GM13977 (cell line): ENCODE measurements at regions not wholly inside any gene's neighbourhood (a gene's known extent, or its start where the extent isn't known, plus 50 kb on each side); places are given as distances from the start of the nearest gene placed in this dataset.

Source experiments
- DNase-seq: peaks from one replicate; pipeline ENCODE4 v3.0.0; 2012; ENCODE audit warnings: low spot score
- in situ Hi-C: fragments of 300-500 bp; cut with MboI; formaldehyde crosslinking; loops from one replicate; pipeline ENCODE4 v1.12.0; 2022; ENCODE audit warnings: low sequenced_read_pairs, low pct_unique_long_range_greater_than_20kb, mixed read lengths, inconsistent platforms; ENCODE audit not compliant: unreplicated experiment
- TF ChIP-seq, protein P1 (sequence below): IDR thresholded peaks from 2 replicates; pipeline ENCODE4 v1.5.1; 2012; ENCODE audit warnings: mild to moderate bottlenecking, control low read depth; ENCODE audit not compliant: insufficient read depth; ENCODE audit errors: extremely low read depth, missing control alignments

DNA sequence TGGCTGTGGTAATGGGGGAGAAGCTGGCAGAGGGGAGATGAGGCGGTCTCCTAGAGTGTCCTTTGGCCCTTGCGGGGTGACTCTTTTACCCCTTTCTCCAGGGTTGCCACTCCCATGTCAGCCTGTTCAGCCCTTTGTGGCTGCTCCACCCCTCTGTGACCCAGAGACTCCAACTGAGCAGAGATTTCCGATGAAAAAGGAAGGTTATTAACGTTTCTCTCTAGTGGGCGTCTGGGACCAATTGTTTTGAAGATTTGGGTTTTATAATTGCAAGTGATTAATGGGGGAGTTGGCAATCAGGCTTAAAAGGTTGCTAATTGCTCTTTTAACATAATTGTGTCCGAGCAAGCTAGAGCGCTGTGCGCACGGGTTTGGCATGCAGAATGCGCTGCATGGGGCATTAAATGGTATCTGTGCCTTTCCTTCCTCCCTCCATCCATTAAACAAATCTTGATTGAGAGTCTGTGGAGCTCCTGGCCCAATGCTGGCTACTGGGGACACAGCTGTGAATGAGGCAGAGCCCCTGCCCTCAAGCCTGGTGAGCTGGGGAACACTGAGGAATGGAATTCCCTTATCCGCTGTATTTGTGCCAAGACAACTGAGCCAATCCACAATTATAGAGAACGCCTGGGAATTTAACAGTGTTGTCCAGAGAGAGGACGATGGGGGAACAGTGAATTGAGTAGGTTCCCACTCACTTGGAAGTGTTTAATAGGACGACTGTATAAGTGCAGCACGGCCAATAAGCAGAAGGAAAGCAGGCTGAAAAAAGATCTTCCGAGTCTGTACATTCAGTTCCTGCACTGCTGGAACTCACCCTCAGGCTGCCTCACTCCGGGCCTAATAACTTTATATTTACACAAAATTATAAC, 295.9 kb downstream of the MIAT start:
- DNase-seq: no peak
- in situ Hi-C loops: no loop called here
- TF ChIP-seq, protein P1, sequence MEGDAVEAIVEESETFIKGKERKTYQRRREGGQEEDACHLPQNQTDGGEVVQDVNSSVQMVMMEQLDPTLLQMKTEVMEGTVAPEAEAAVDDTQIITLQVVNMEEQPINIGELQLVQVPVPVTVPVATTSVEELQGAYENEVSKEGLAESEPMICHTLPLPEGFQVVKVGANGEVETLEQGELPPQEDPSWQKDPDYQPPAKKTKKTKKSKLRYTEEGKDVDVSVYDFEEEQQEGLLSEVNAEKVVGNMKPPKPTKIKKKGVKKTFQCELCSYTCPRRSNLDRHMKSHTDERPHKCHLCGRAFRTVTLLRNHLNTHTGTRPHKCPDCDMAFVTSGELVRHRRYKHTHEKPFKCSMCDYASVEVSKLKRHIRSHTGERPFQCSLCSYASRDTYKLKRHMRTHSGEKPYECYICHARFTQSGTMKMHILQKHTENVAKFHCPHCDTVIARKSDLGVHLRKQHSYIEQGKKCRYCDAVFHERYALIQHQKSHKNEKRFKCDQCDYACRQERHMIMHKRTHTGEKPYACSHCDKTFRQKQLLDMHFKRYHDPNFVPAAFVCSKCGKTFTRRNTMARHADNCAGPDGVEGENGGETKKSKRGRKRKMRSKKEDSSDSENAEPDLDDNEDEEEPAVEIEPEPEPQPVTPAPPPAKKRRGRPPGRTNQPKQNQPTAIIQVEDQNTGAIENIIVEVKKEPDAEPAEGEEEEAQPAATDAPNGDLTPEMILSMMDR: no peak

DNA sequence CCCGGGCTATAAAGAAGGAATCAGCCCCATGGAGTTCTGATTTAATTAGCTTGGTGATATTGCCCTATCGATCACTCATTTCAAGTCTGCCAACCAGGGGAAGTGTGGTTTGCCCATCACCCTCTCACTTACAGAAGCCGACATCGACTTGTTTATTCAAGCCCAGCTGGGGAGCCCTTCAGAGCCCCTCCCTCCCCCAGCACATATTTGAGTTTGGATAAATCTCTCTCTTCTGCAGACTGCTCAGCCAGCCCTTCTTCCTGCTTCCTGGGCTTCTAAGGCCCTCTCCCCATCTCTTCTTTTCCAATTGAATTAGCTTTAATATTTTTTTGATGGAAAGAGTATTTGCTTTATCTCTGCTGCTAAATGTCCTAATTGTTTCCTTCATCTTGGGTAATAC, 299.0 kb downstream of the MIAT start:
- DNase-seq: no peak
- TF ChIP-seq, protein P1: no peak

DNA sequence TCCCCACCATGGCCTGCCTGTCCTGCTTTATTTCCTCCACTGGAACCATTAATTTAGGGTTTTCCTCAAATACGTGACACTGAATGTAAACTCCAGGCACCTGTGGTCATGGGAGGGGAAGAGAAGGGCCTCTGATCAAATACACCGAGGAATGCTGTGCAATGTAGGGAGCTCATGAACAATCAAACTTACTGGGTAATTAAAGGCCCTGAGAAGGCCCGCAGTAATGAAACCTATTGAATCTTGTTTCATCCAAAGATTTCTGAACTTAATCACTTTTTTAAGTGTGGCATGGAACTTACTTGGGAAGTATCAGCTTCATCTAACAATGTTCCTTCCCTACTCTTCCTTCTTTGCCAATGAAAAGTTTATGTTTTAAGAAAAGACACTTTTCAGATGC, 299.8 kb downstream of the MIAT start:
- in situ Hi-C loops: no loop called here
- DNase-seq: no peak
- TF ChIP-seq, protein P1: no peak

More for the DNA sequence above, 299.0 kb downstream of the MIAT start:
- in situ Hi-C loops: no loop called here

DNA sequence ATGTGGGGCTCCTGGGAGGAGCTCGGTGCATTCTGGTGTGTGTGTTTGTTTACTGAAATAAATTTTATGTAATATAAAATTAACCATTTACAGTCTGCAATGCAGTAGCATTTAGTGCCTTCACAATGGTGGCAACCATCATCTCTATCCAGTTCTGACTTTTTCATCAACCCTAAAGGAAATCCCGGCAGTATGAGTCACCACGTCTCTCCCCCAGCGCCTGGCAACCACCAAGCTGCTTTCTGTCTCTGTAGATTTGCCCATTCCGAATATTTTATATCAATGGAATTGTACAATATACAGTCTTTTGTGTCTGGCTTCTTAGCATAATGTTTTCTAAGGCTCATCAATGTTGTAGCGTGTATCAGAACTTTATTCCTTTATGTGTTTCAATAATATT, 300.5 kb downstream of the MIAT start:
- TF ChIP-seq, protein P1: no peak
- in situ Hi-C loops: no loop called here

DNA sequence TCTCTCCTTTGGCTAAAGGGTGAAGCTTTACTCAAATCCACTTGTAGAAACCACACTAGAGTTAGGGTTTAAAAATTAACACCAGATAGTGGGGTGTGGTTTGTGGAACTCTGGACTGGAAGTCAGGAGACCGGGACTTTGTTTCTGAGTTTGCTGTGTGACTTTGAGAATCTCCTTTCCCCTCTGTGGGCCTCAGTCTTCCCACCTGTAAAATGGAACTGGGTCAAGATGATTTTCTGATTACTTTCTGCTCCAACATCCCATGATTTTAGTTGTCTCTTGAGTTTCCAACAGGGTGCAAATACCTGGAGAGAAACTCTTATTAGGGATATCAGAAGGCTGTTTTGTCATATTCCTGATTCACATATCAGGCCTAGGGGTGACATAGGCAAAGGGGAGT, 301.0 kb downstream of the MIAT start:
- DNase-seq: no peak
- in situ Hi-C loops: no loop called here
- TF ChIP-seq, protein P1: no peak

More for the DNA sequence above, 300.5 kb downstream of the MIAT start:
- DNase-seq: no peak

DNA sequence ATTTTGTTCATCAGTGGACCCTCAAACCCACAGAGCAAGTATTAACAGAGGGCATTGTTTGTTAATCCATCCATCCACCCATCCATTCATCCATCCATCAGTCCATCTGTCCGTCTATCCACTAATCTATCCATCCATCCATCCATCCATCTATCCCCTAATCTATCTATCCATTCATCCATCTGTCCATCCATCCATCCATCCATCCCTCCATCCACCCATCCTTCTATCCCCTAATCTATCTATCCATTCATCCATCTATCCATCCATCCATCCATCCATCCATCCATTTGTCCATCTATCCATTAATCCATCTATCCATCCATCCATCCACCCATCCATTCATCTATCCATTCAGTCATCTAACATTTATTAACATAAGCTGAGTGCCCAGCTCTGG, 307.3 kb downstream of the MIAT start:
- no peak for DNase-seq
- TF ChIP-seq, protein P1: no peak
- in situ Hi-C loops: no loop called here
